ENCODE measurements at regions not wholly inside any gene's neighbourhood (a gene's known extent, or its start where the extent isn't known, plus 50 kb on each side); places are given as distances from the start of the nearest gene placed in this dataset.
A peak's percentile ranks its signal among the peaks of the same experiment; 100 is the strongest.

DNA sequence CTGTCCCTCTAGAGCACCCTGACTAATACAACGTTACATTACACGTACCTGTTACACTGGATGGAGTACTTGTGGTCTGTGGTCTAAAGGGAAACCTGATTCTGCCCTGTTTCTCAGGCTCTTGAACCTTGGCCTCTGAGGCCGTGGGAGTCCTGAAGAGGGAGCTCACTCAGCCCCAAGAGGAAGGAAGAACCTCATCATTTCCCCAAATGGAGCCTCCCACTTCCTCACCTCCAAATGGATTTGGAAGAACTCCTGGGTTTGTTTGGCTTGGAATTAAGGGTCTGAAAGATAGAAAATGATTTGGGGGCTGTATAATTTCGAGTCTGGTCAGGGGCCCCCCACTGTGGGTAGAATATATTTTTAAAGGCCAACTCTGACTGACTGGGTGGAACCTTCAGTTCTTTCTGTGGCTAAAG is 200.2 kb downstream of the SEMA6A start:
- H3K4me3 ChIP-seq (ENCODE audit: low read depth, low read length) = no peak overlapping the region
- DNase-seq (ENCODE audit: low read depth) = no peak
- TF ChIP-seq, protein P1, sequence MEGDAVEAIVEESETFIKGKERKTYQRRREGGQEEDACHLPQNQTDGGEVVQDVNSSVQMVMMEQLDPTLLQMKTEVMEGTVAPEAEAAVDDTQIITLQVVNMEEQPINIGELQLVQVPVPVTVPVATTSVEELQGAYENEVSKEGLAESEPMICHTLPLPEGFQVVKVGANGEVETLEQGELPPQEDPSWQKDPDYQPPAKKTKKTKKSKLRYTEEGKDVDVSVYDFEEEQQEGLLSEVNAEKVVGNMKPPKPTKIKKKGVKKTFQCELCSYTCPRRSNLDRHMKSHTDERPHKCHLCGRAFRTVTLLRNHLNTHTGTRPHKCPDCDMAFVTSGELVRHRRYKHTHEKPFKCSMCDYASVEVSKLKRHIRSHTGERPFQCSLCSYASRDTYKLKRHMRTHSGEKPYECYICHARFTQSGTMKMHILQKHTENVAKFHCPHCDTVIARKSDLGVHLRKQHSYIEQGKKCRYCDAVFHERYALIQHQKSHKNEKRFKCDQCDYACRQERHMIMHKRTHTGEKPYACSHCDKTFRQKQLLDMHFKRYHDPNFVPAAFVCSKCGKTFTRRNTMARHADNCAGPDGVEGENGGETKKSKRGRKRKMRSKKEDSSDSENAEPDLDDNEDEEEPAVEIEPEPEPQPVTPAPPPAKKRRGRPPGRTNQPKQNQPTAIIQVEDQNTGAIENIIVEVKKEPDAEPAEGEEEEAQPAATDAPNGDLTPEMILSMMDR (conservative IDR thresholded peaks at IDR 0.05; ENCODE audit: low read depth, low read length) = no peak

DNA sequence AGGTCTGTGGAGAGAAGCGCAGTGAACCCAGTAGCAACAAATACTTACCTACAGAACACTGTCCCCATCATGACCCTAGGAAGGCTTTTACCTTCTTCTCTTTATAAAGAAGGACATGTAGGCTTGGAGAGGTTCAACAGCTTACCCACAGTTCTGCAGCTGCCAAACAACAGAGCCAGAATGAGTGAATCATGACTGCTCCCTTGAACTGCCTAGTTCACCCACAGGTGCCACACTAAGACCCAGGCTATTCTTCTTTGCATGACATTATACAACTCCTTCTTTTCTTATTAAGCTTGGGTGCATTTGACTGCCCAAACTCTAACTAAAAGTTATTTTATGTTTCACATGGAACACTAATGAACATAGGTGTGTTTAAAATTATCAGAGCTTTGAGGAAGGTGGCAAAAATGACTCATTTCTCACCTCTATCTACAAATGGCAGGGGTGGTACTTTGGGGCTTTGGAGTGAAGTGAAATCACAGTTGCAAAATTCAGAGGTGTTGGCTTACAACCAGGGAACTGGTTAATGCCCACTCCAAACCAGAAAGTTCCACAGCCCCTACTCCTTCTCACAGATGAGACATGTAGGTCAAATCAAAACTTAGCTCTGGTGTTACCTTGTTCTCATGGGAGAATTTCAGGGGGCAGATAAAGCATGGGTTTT is 201.6 kb downstream of the SEMA6A start:
- DNase-seq (ENCODE audit: low read depth) = no peak
- no peak overlapping the region for H3K4me3 ChIP-seq (ENCODE audit: low read depth, low read length)
- TF ChIP-seq, protein P1 (conservative IDR thresholded peaks at IDR 0.05; ENCODE audit: low read depth, low read length) = no peak

DNA sequence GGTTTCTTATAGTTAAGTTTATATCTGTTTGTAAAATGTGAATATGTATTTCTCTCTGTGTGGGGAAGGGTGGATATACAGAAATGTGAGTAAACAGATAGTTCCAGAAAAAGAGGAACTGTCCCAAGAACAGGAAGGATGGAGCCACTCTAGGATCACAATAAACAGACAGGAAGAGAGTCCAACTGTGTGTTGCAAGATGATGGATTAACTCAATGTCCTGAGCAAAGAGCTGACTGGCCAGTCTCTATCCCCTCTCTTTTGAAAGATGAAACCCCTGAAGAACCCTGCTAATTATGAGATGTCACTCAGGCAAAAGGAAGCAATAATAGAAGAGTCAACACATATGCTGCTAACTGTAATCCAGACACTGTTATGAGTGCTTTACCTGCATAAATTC is 202.7 kb downstream of the SEMA6A start:
- H3K4me3 ChIP-seq (ENCODE audit: low read depth, low read length) = no peak overlapping the region
- DNase-seq (ENCODE audit: low read depth) = no peak
- TF ChIP-seq, protein P1 (conservative IDR thresholded peaks at IDR 0.05; ENCODE audit: low read depth, low read length) = no peak

DNA sequence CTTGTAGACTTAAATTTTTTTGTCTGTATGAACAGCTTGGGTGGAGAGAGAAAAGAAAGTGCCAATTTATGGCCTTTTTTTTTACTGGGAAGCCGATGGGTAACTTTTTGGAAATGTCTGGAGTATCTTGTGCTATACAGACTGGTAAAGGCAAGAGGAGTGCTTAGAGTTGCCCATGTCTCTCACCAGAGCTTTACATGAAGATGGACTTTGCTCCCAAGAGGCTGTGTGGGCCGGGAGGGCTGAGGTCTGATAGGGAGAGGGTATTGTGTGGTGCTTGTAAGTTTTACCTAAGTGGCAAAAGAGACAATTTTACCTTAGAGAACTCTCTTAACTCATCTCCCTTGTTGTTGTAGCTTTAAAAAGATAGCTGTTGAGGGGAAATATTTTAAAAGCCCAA is 203.2 kb downstream of the SEMA6A start:
- TF ChIP-seq, protein P1 (conservative IDR thresholded peaks at IDR 0.05; ENCODE audit: low read depth, low read length) = no peak
- no peak overlapping the region for H3K4me3 ChIP-seq (ENCODE audit: low read depth, low read length)
- DNase-seq (ENCODE audit: low read depth) = no peak

DNA sequence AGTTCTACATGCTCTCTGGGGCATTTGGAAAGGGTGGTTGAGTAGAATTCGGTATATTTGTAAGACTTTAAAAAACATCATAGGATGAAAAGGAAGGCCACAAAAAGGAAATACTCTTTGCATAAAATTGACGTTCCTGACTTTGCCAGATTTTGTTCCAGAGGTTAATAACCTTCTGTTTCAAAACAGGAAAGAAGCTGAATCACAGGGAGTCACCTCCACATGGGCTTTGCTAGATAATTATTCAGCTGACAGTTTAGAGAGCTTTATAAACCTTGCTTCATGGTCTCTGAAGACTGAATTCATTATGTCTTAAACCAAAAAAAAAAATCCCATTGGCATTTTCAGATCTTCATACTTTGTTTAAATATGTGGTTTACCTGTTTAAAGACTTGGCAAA is 203.7 kb downstream of the SEMA6A start:
- DNase-seq (ENCODE audit: low read depth) = peak; percentile 65
- TF ChIP-seq, protein P1 (conservative IDR thresholded peaks at IDR 0.05; ENCODE audit: low read depth, low read length) = no peak
- H3K4me3 ChIP-seq (ENCODE audit: low read depth, low read length) = no peak overlapping the region

DNA sequence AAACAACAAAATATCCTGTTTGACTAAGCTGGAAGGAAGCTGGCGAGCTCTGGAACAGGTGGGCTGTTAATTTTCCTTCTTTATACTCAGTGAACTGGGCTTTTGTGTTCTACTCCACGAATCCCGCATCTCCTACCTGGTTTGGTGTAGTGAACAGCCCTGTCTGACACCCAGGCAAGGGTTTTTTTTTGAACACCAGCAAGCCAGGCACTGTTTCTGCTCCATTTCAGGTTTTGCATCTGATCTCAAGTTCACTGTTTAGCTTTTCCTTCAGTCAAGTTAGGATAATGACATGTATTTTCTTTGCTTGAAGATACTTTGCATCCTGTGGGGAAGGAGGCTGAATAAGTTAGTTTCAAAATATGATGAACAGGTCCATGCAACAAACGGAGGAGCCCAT is 204.5 kb downstream of the SEMA6A start:
- DNase-seq (ENCODE audit: low read depth) = no peak
- TF ChIP-seq, protein P1 (conservative IDR thresholded peaks at IDR 0.05; ENCODE audit: low read depth, low read length) = no peak
- H3K4me3 ChIP-seq (ENCODE audit: low read depth, low read length) = no peak overlapping the region

DNA sequence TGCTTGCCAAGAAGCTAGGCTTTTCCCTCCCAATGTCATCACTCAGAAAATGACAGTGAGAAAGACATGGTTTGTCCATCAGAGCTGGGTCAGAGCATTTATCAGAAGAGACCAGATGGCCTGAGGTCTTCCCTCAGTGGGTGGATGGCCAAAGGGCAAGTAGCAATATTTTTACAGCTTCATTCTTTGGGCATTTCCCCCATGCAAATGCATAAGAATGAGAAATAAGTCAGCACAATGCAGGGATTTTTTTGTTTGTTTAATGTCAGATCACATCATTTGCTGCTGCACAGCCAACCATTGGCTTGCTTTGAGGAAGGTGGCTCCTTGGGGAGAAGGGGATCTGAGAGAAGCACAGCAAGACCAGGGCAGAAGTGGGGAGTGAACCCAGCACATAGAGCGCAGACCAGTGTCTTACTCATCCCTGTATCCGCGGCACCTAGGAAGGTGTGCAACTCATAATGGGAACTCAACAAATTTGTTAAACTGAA is 209.6 kb downstream of the SEMA6A start:
- no peak overlapping the region for H3K4me3 ChIP-seq (ENCODE audit: low read depth, low read length)
- TF ChIP-seq, protein P1 (conservative IDR thresholded peaks at IDR 0.05; ENCODE audit: low read depth, low read length) = no peak
- DNase-seq (ENCODE audit: low read depth) = no peak
